IMR-90 (cell line): ENCODE measurements at regions not wholly inside any gene's neighbourhood (a gene's known extent, or its start where the extent isn't known, plus 50 kb on each side); places are given as distances from the start of the nearest gene placed in this dataset.

Experiments
- ATAC-seq: fragments of 200-7000 bp; cut with Tn5 transposase; 2 replicates; pipeline ENCODE4 v1.9.1; 2020; ENCODE audit warnings: low read depth, mild to moderate bottlenecking, moderate library complexity
- BruUV-seq: library from RNA; stranded (reverse); fragments of 400-500 nt; replicated peaks from 2 replicates; lab custom pipeline; 2021; lab: Mats Ljungman, UMichigan
- CTCF ChIA-PET: fragments of 300-600 bp; formaldehyde crosslinking; extraction: SDS; loops from one replicate; lab custom pipeline; 2021; ENCODE audit warnings: antibody characterized with exemption; lab: Yijun Ruan, JAX
- POLR2A ChIA-PET: fragments of 300-600 bp; sonication (Branson Sonifier 250); formaldehyde crosslinking; loops from one replicate; lab custom pipeline; 2022; ENCODE audit warnings: antibody characterized with exemption; ENCODE audit not compliant: unreplicated experiment; lab: Charles Lee
- DNase-seq: peaks from one replicate; pipeline ENCODE4 v3.0.0; 2013
- H2AFZ ChIP-seq: replicated peaks from 2 replicates; pipeline ENCODE3; 2013; ENCODE audit warnings: low read length, mild to moderate bottlenecking; ENCODE audit not compliant: poor library complexity
- H2AK5ac ChIP-seq: 2 replicates; pipeline ENCODE4 v1.6.1; 2013; ENCODE audit warnings: low read depth, low read length, inconsistent platforms
- H2AK9ac ChIP-seq: replicated peaks from 2 replicates; pipeline ENCODE3; 2013; ENCODE audit warnings: mild to moderate bottlenecking, low read depth, low read length, moderate library complexity; ENCODE audit not compliant: poor library complexity
- H2BK120ac ChIP-seq: 2 replicates; pipeline ENCODE4 v1.6.1; 2013; ENCODE audit warnings: low read depth, low read length, inconsistent platforms
- H2BK15ac ChIP-seq: 3 replicates; pipeline ENCODE4 v1.6.1; 2013; ENCODE audit warnings: low read depth, low read length, inconsistent platforms
- H2BK20ac ChIP-seq: 2 replicates; pipeline ENCODE4 v1.6.1; 2013; ENCODE audit warnings: low read depth, mild to moderate bottlenecking, inconsistent platforms, low read length, moderate library complexity
- H2BK5ac ChIP-seq: 2 replicates; pipeline ENCODE4 v1.6.1; 2013; ENCODE audit warnings: mild to moderate bottlenecking, low read depth, low read length, inconsistent platforms; ENCODE audit not compliant: poor library complexity, severe bottlenecking
- H3K14ac ChIP-seq: replicated peaks from 2 replicates; pipeline ENCODE4 v1.6.1; 2013; ENCODE audit warnings: low read depth, low read length, inconsistent platforms
- H3K18ac ChIP-seq: 2 replicates; pipeline ENCODE4 v1.6.1; 2013; ENCODE audit warnings: low read depth, low read length, control low read depth
- H3K23ac ChIP-seq: 2 replicates; pipeline ENCODE4 v1.6.1; 2013; ENCODE audit warnings: low read depth, low read length, inconsistent platforms
- H3K27ac ChIP-seq: 2 replicates; pipeline ENCODE4 v1.5.1; 2013; ENCODE audit warnings: mild to moderate bottlenecking, control low read depth, low read length; ENCODE audit not compliant: insufficient read depth
- H3K27me3 ChIP-seq: 2 replicates; pipeline ENCODE4 v1.6.1; 2013; ENCODE audit warnings: low read length; ENCODE audit not compliant: control insufficient read depth, insufficient read depth
- H3K36me3 ChIP-seq: 2 replicates; pipeline ENCODE4 v1.6.1; 2013; ENCODE audit warnings: low read length, mixed read lengths; ENCODE audit not compliant: control insufficient read depth, insufficient read depth
- H3K4ac ChIP-seq: 2 replicates; pipeline ENCODE4 v1.6.1; 2013; ENCODE audit warnings: low read depth, low read length, inconsistent platforms
- H3K4me1 ChIP-seq: 2 replicates; pipeline ENCODE4 v1.6.1; 2013; ENCODE audit warnings: low read length, mixed read lengths; ENCODE audit not compliant: control insufficient read depth, insufficient read depth
- H3K4me2 ChIP-seq: 2 replicates; pipeline ENCODE4 v1.6.1; 2013; ENCODE audit warnings: low read depth, mild to moderate bottlenecking, control low read depth, low read length, moderate library complexity
- H3K4me3 ChIP-seq: 2 replicates; pipeline ENCODE4 v1.5.1; 2013; ENCODE audit warnings: low read depth, mild to moderate bottlenecking, control low read depth, low read length, moderate library complexity; ENCODE audit not compliant: insufficient read depth
- H3K56ac ChIP-seq: 2 replicates; pipeline ENCODE4 v1.6.1; 2013; ENCODE audit warnings: low read length, inconsistent platforms; ENCODE audit not compliant: insufficient read depth; ENCODE audit errors: extremely low read depth
- H3K79me1 ChIP-seq, 2 experiments: 2 replicates each; pipeline ENCODE4 v1.6.1; 2013; ENCODE audit warnings: low read length in 2 of 2, inconsistent platforms in 1 of 2, low read depth in 1 of 2
- H3K9ac ChIP-seq: 2 replicates; pipeline ENCODE4 v1.6.1; 2013; ENCODE audit warnings: low read depth, low read length, control low read depth
- H3K9me1 ChIP-seq: 2 replicates; pipeline ENCODE4 v1.6.1; 2013; ENCODE audit warnings: low read length, inconsistent platforms; ENCODE audit not compliant: insufficient read depth
- H3K9me3 ChIP-seq: 2 replicates; pipeline ENCODE4 v1.6.1; 2013; ENCODE audit warnings: low read length; ENCODE audit not compliant: control insufficient read depth, insufficient read depth
- H4K20me1 ChIP-seq: 2 replicates; pipeline ENCODE4 v1.6.1; 2013; ENCODE audit warnings: low read length, inconsistent platforms; ENCODE audit not compliant: insufficient read depth
- H4K5ac ChIP-seq: 2 replicates; pipeline ENCODE4 v1.6.1; 2013; ENCODE audit warnings: mild to moderate bottlenecking, low read depth, low read length, control low read depth
- H4K8ac ChIP-seq, 2 experiments: 2 replicates each; pipeline ENCODE4 v1.6.1; 2013; ENCODE audit warnings: low read depth in 2 of 2, low read length in 2 of 2, control low read depth in 1 of 2, inconsistent platforms in 1 of 2
- H4K91ac ChIP-seq: 2 replicates; pipeline ENCODE4 v1.6.1; 2013; ENCODE audit warnings: low read depth, low read length, inconsistent platforms; ENCODE audit not compliant: insufficient read depth
- BHLHE40 ChIP-seq: fragments of 150-350 bp; IDR thresholded peaks from 2 replicates; pipeline ENCODE4 v1.6.1; 2016; ENCODE audit warnings: mild to moderate bottlenecking, low read depth, low read length
- CHD1 ChIP-seq: IDR thresholded peaks from 2 replicates; pipeline ENCODE4 v1.6.1; 2012; ENCODE audit warnings: low read depth, low read length, improper control_type of control experiment
- MAFK ChIP-seq: IDR thresholded peaks from 2 replicates; pipeline ENCODE4 v1.6.1; 2012; ENCODE audit warnings: low read depth, low read length, improper control_type of control experiment
- MAZ ChIP-seq: IDR thresholded peaks from 2 replicates; pipeline ENCODE4 v1.6.1; 2012; ENCODE audit warnings: low read depth, mild to moderate bottlenecking, low read length, improper control_type of control experiment, moderate library complexity, borderline replicate concordance
- MXI1 ChIP-seq: IDR thresholded peaks from 2 replicates; pipeline ENCODE4 v1.6.1; 2012; ENCODE audit warnings: low read depth, mild to moderate bottlenecking, low read length, moderate library complexity, borderline replicate concordance
- NFE2L2 ChIP-seq: fragments of 150-350 bp; IDR thresholded peaks from 2 replicates; pipeline ENCODE4 v1.6.1; 2016; ENCODE audit warnings: low read depth, mild to moderate bottlenecking, low read length
- POLR2A ChIP-seq: IDR thresholded peaks from 2 replicates; pipeline ENCODE4 v1.6.1; 2012; ENCODE audit warnings: mild to moderate bottlenecking, low read depth, low read length
- RCOR1 ChIP-seq: IDR thresholded peaks from 2 replicates; pipeline ENCODE4 v1.6.1; 2012; ENCODE audit warnings: mild to moderate bottlenecking, low read length, improper control_type of control experiment; ENCODE audit not compliant: insufficient replicate concordance
- WGBS, 2 experiments: methylation state at CpG; one replicate each; pipeline versions ENCODE4 v1.1.5 to v1.1.7; 2013; ENCODE audit warnings: missing lambda C conversion rate in 2 of 2; ENCODE audit not compliant: insufficient read length in 1 of 2; ENCODE audit errors: extremely low coverage in 2 of 2; 5-methylcytosine and 5-hydroxymethylcytosine counted together
- dilution Hi-C: fragments of 300-500 bp; cut with HindIII; formaldehyde crosslinking; loops from one replicate; pipeline ENCODE4 v1.14.3; 2018; ENCODE audit warnings: low sequenced_read_pairs; ENCODE audit not compliant: unreplicated experiment
- in situ Hi-C: fragments of 300-500 bp; cut with MboI; formaldehyde crosslinking; loops from 3 replicates; pipeline ENCODE4 v1.14.3; 2019; ENCODE audit warnings: low sequenced_read_pairs, inconsistent platforms, mixed read lengths
- intact Hi-C: fragments of 100-400 bp; cut with micrococcal nuclease; formaldehyde crosslinking; loops from 2 replicates; pipeline ENCODE4 v1.10.0; 2022
- TF ChIP-seq, protein P1 (sequence below): fragments of 150-350 bp; IDR thresholded peaks from 2 replicates; pipeline ENCODE4 v1.6.1; 2016; ENCODE audit warnings: low read depth, mild to moderate bottlenecking, low read length, moderate library complexity, borderline replicate concordance
- TF ChIP-seq, protein P2 (sequence below): conservative IDR thresholded peaks from 2 replicates; pipeline ENCODE4 v1.5.1; 2012; ENCODE audit warnings: mild to moderate bottlenecking, low read depth, low read length, improper control_type of control experiment

DNA sequence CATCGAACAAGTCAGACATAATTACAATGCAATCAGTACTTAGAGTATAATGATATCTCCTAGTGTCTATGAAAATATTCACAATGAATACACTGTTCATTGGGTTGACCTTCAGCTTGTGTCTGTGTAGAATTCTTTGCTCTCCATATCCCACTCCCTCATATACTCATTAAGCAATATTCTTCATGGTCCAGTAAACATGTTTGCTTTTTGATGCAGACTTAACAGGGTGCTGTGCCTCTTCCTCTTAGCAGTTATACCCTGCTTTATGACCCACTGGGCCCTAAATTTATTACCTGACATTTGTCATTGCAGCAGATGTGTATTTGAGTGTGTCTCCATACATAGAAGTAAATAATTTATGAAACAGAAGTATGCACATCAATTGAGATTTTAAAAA, 352.5 kb upstream of the CCDC179 start:
- Histone ChIP-seq H2AFZ (no peak overlapping the region), H3K14ac (no peak overlapping the region), H2AK5ac (no peak overlapping the region), H2BK15ac (no peak overlapping the region), H3K36me3 (no peaks in the 10 kb centered on the region), H3K27ac (no peak overlapping the region), H4K8ac (no peak overlapping the region), H3K4me3 (no peak overlapping the region), H3K18ac (no peak overlapping the region), H4K91ac (no peak overlapping the region), H3K27me3 (no peaks in the 10 kb centered on the region), H2AK9ac (no peak overlapping the region), H2BK5ac (no peak overlapping the region), H4K20me1 (no peaks in the 10 kb centered on the region), H2BK20ac (no peak overlapping the region), H3K4me1 (no peaks in the 10 kb centered on the region), H3K9me3 (no peaks in the 10 kb centered on the region), H3K79me1 (no peaks in the 10 kb centered on the region), H2BK120ac (no peak overlapping the region), H3K23ac (no peak overlapping the region), H3K9me1 (no peaks in the 10 kb centered on the region), H4K5ac (no peak overlapping the region), H3K4me2 (no peak overlapping the region), H3K4ac (no peak overlapping the region), H3K56ac (no peak overlapping the region), H3K9ac (no peak overlapping the region)
- in situ Hi-C loops = no loop called here
- ATAC-seq (no peak), DNase-seq (no peak)
- ChIA-PET CTCF (no interaction called here), POLR2A (no interaction called here)
- intact Hi-C loops = no loop called here
- TF ChIP-seq, protein P1, sequence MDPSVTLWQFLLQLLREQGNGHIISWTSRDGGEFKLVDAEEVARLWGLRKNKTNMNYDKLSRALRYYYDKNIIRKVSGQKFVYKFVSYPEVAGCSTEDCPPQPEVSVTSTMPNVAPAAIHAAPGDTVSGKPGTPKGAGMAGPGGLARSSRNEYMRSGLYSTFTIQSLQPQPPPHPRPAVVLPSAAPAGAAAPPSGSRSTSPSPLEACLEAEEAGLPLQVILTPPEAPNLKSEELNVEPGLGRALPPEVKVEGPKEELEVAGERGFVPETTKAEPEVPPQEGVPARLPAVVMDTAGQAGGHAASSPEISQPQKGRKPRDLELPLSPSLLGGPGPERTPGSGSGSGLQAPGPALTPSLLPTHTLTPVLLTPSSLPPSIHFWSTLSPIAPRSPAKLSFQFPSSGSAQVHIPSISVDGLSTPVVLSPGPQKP = no peak
- no peak for TF ChIP-seq POLR2A
- TF ChIP-seq MAFK = no peak
- TF ChIP-seq, protein P2, sequence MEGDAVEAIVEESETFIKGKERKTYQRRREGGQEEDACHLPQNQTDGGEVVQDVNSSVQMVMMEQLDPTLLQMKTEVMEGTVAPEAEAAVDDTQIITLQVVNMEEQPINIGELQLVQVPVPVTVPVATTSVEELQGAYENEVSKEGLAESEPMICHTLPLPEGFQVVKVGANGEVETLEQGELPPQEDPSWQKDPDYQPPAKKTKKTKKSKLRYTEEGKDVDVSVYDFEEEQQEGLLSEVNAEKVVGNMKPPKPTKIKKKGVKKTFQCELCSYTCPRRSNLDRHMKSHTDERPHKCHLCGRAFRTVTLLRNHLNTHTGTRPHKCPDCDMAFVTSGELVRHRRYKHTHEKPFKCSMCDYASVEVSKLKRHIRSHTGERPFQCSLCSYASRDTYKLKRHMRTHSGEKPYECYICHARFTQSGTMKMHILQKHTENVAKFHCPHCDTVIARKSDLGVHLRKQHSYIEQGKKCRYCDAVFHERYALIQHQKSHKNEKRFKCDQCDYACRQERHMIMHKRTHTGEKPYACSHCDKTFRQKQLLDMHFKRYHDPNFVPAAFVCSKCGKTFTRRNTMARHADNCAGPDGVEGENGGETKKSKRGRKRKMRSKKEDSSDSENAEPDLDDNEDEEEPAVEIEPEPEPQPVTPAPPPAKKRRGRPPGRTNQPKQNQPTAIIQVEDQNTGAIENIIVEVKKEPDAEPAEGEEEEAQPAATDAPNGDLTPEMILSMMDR = no peak
- TF ChIP-seq BHLHE40 = no peak
- no peak for TF ChIP-seq RCOR1
- TF ChIP-seq CHD1 = no peak
- TF ChIP-seq MAZ = no peak
- TF ChIP-seq NFE2L2 = no peak
- no peak for TF ChIP-seq MXI1
- dilution Hi-C loops = no loop called here
- no TSS peak for BruUV-seq
- no CpG with 5 or more reads among the region's 1 CpG for WGBS, 2 experiments
